SU-DHL-6 (cell line): ENCODE measurements at regions not wholly inside any gene's neighbourhood (a gene's known extent, or its start where the extent isn't known, plus 50 kb on each side); places are given as distances from the start of the nearest gene placed in this dataset.

Source experiments
- EZH2phosphoT487 ChIP-seq: fragments of 200-600 bp; sonication (generic), shearing (Covaris generic); conservative IDR thresholded peaks from 2 replicates; pipeline ENCODE4 v1.6.1; 2018; ENCODE audit warnings: mild to moderate bottlenecking, antibody characterized with exemption, low read length, moderate library complexity, mixed read lengths
- TF ChIP-seq, protein P1 (sequence below): fragments of 200-600 bp; sonication (generic); IDR thresholded peaks from one replicate; pipeline ENCODE4 v1.5.1; 2017; ENCODE audit warnings: antibody characterized with exemption, mild to moderate bottlenecking, low read length, moderate library complexity; ENCODE audit not compliant: insufficient read depth, poor library complexity, severe bottlenecking

GRCh38 chr14:86203843-86204242 is 673.9 kb downstream of the FLRT2 start:
- TF ChIP-seq, protein P1, sequence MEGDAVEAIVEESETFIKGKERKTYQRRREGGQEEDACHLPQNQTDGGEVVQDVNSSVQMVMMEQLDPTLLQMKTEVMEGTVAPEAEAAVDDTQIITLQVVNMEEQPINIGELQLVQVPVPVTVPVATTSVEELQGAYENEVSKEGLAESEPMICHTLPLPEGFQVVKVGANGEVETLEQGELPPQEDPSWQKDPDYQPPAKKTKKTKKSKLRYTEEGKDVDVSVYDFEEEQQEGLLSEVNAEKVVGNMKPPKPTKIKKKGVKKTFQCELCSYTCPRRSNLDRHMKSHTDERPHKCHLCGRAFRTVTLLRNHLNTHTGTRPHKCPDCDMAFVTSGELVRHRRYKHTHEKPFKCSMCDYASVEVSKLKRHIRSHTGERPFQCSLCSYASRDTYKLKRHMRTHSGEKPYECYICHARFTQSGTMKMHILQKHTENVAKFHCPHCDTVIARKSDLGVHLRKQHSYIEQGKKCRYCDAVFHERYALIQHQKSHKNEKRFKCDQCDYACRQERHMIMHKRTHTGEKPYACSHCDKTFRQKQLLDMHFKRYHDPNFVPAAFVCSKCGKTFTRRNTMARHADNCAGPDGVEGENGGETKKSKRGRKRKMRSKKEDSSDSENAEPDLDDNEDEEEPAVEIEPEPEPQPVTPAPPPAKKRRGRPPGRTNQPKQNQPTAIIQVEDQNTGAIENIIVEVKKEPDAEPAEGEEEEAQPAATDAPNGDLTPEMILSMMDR = no peak
- TF ChIP-seq EZH2phosphoT487 = no peak
